T-helper 2 cell (primary cell): ENCODE measurements at regions not wholly inside any gene's neighbourhood (a gene's known extent, or its start where the extent isn't known, plus 50 kb on each side); places are given as distances from the start of the nearest gene placed in this dataset.

Experiments
- DNase-seq, 5 experiments: peaks; one replicate each; pipeline versions ENCODE4 v3.0.0 to v3.0.0-alpha.2; 2012 to 2022

- DNase-seq, result no peak
Observed at GRCh38 chr4:153034681-153035080, 98.6 kb downstream of the FHDC1 start.

- no peak for DNase-seq
Observed at GRCh38 chr4:153036931-153037482, 100.9 kb downstream of the FHDC1 start.

GRCh38 chr4:153038623-153039311 lies 102.6 kb downstream of the FHDC1 start:
- no peak for DNase-seq

GRCh38 chr4:153039542-153040185 lies 103.5 kb downstream of the FHDC1 start:
- DNase-seq, result no peak

- DNase-seq, result no peak
Observed at GRCh38 chr4:153040677-153041076, 104.6 kb downstream of the FHDC1 start.

- no peak for DNase-seq
Observed at GRCh38 chr4:153044036-153044435, 107.9 kb downstream of the FHDC1 start.

GRCh38 chr4:153045111-153045982 lies 109.2 kb downstream of the FHDC1 start:
- no peak for DNase-seq

GRCh38 chr4:153058671-153059060 lies 122.5 kb downstream of the FHDC1 start:
- no peak for DNase-seq

GRCh38 chr4:153060196-153060595 lies 124.1 kb downstream of the FHDC1 start:
- DNase-seq, result no peak

GRCh38 chr4:153061971-153062370 lies 125.8 kb downstream of the FHDC1 start:
- no peak for DNase-seq

- no peak for DNase-seq
Observed at GRCh38 chr4:153062652-153063168, 126.6 kb downstream of the FHDC1 start.

- no peak for DNase-seq
Observed at GRCh38 chr4:153063490-153063889, 127.4 kb downstream of the FHDC1 start.

GRCh38 chr4:153064571-153064970 lies 128.4 kb downstream of the FHDC1 start:
- DNase-seq, result no peak

- no peak for DNase-seq
Observed at GRCh38 chr4:153065276-153065675, 129.2 kb downstream of the FHDC1 start.

- DNase-seq, result no peak
Observed at GRCh38 chr4:153067376-153067775, 131.3 kb downstream of the FHDC1 start.

GRCh38 chr4:153068751-153069150 lies 132.6 kb downstream of the FHDC1 start:
- DNase-seq, result no peak

GRCh38 chr4:153071958-153072598 lies 132.2 kb upstream of the TRIM2 start:
- DNase-seq, result no peak

GRCh38 chr4:153072661-153073060 lies 131.6 kb upstream of the TRIM2 start:
- DNase-seq, result no peak

- no peak for DNase-seq
Observed at GRCh38 chr4:153074486-153074885, 129.8 kb upstream of the TRIM2 start.

GRCh38 chr4:153074936-153075630 lies 129.2 kb upstream of the TRIM2 start:
- DNase-seq, result no peak

GRCh38 chr4:153075836-153076518 lies 128.3 kb upstream of the TRIM2 start:
- no peak for DNase-seq
